G401 (cell line): ENCODE measurements at regions not wholly inside any gene's neighbourhood (a gene's known extent, or its start where the extent isn't known, plus 50 kb on each side); places are given as distances from the start of the nearest gene placed in this dataset.
A peak's percentile ranks its signal among the peaks of the same experiment; 100 is the strongest.

Source experiments
- DNase-seq: peaks from one replicate; pipeline ENCODE4 v3.0.0-alpha.2; 2015; ENCODE audit warnings: low spot score
- in situ Hi-C: cut with HindIII; loops from 2 replicates; pipeline ENCODE4 v1.10.0; 2016; ENCODE audit warnings: low sequenced_read_pairs, mixed read lengths

- in situ Hi-C loops: no loop called here
These were observed 59.6 kb downstream of the OLIG3 start for GRCh38 chr6:137434640-137435039.

GRCh38 chr6:137432054-137432611, 62.1 kb downstream of the OLIG3 start:
- in situ Hi-C loops: no loop called here
- no peak for DNase-seq

More at GRCh38 chr6:137434640-137435039, 59.6 kb downstream of the OLIG3 start:
- DNase-seq: no peak

- in situ Hi-C loops: no loop called here
These were observed 63.2 kb downstream of the OLIG3 start for GRCh38 chr6:137430954-137431353.

GRCh38 chr6:137427656-137428290, 66.4 kb downstream of the OLIG3 start:
- no peak for DNase-seq
- in situ Hi-C loops: no loop called here

More at GRCh38 chr6:137430954-137431353, 63.2 kb downstream of the OLIG3 start:
- no peak for DNase-seq

- in situ Hi-C loops: no loop called here
- no peak for DNase-seq
These were observed 68.0 kb downstream of the OLIG3 start for GRCh38 chr6:137426007-137426689.

- DNase-seq: no peak
- in situ Hi-C loops: no loop called here
These were observed 69.9 kb downstream of the OLIG3 start for GRCh38 chr6:137424251-137424650.

- no peak for DNase-seq
- in situ Hi-C loops: no loop called here
These were observed 70.6 kb downstream of the OLIG3 start for GRCh38 chr6:137423451-137424168.

- DNase-seq: no peak
- in situ Hi-C loops: no loop called here
These were observed 76.8 kb downstream of the OLIG3 start for GRCh38 chr6:137417396-137417795.

- in situ Hi-C loops: no loop called here
- DNase-seq: no peak
These were observed 77.7 kb downstream of the OLIG3 start for GRCh38 chr6:137416376-137417109.

GRCh38 chr6:137415834-137416190, 78.4 kb downstream of the OLIG3 start:
- DNase-seq: no peak
- in situ Hi-C loops: no loop called here

- in situ Hi-C loops: no loop called here
- peak; percentile 22 for DNase-seq
These were observed 78.9 kb downstream of the OLIG3 start for GRCh38 chr6:137415127-137415833.

GRCh38 chr6:137414599-137414998, 79.6 kb downstream of the OLIG3 start:
- in situ Hi-C loops: no loop called here
- no peak for DNase-seq

GRCh38 chr6:137413482-137413881, 80.7 kb downstream of the OLIG3 start:
- in situ Hi-C loops: no loop called here
- no peak for DNase-seq

GRCh38 chr6:137412562-137412961, 81.6 kb downstream of the OLIG3 start:
- no peak for DNase-seq
- in situ Hi-C loops: no loop called here

- in situ Hi-C loops: no loop called here
- DNase-seq: no peak
These were observed 84.9 kb downstream of the OLIG3 start for GRCh38 chr6:137409266-137409777.

- in situ Hi-C loops: no loop called here
- DNase-seq: no peak
These were observed 86.4 kb downstream of the OLIG3 start for GRCh38 chr6:137407816-137408215.

- in situ Hi-C loops: no loop called here
- no peak for DNase-seq
These were observed 88.4 kb downstream of the OLIG3 start for GRCh38 chr6:137405806-137406205.

- no peak for DNase-seq
- in situ Hi-C loops: no loop called here
These were observed 90.3 kb downstream of the OLIG3 start for GRCh38 chr6:137403855-137404254.

- in situ Hi-C loops: no loop called here
- no peak for DNase-seq
These were observed 90.8 kb downstream of the OLIG3 start for GRCh38 chr6:137403443-137403842.
